ENCODE measurements at regions not wholly inside any gene's neighbourhood (a gene's known extent, or its start where the extent isn't known, plus 50 kb on each side); places are given as distances from the start of the nearest gene placed in this dataset.
A peak's percentile ranks its signal among the peaks of the same experiment; 100 is the strongest.

GRCh38 chr10:130816116-130816901, 495.2 kb downstream of the TCERG1L start:
- no peak for ATAC-seq
- no peak overlapping the region for H3K27ac Mint-ChIP-seq
- H3K27me3 Mint-ChIP-seq: peaks cover 5% of the 10 kb centered on the region
- H3K4me1 Mint-ChIP-seq: no peaks in the 10 kb centered on the region
- no peak overlapping the region for H3K4me3 Mint-ChIP-seq
- DNase-seq: no peak
- peaks cover 5 to 9% of the 10 kb centered on the region in 2 donors for H3K9me3 Mint-ChIP-seq

GRCh38 chr10:130817046-130817624, 494.4 kb downstream of the TCERG1L start:
- Mint-ChIP-seq H3K27ac (no peak overlapping the region), H3K4me1 (no peaks in the 10 kb centered on the region), H3K9me3 (peaks cover 5 to 9% of the 10 kb centered on the region in 2 donors), H3K27me3 (no peaks in the 10 kb centered on the region), H3K4me3 (no peak overlapping the region)
- DNase-seq (no peak), ATAC-seq (no peak)

GRCh38 chr10:130817674-130818073, 493.8 kb downstream of the TCERG1L start:
- no peak overlapping the region for H3K4me3 Mint-ChIP-seq
- no peak overlapping the region for H3K27ac Mint-ChIP-seq

GRCh38 chr10:130820880-130821482, 490.5 kb downstream of the TCERG1L start:
- DNase-seq (no peak), ATAC-seq (no peak)
- Mint-ChIP-seq H3K27me3 (no peaks in the 10 kb centered on the region), H3K4me3 (no peak overlapping the region), H3K27ac (no peak overlapping the region), H3K9me3 (peaks cover 15 to 22% of the 10 kb centered on the region in 2 donors), H3K4me1 (no peaks in the 10 kb centered on the region)

More at GRCh38 chr10:130817674-130818073, 493.8 kb downstream of the TCERG1L start:
- H3K27me3 Mint-ChIP-seq: no peaks in the 10 kb centered on the region
- ATAC-seq: no peak
- no peaks in the 10 kb centered on the region for H3K4me1 Mint-ChIP-seq
- peaks cover 5 to 9% of the 10 kb centered on the region in 2 donors for H3K9me3 Mint-ChIP-seq
- DNase-seq: no peak

GRCh38 chr10:130824230-130825014, 487.1 kb downstream of the TCERG1L start:
- ATAC-seq (no peak), DNase-seq (no peak)
- no peaks in the 10 kb centered on the region for H3K4me1 Mint-ChIP-seq
- H3K9me3 Mint-ChIP-seq: peaks cover 17 to 19% of the 10 kb centered on the region in 2 donors
- H3K27ac Mint-ChIP-seq: no peak overlapping the region
- H3K4me3 Mint-ChIP-seq: no peak overlapping the region
- H3K27me3 Mint-ChIP-seq: no peaks in the 10 kb centered on the region

GRCh38 chr10:130833596-130833995, 477.9 kb downstream of the TCERG1L start:
- ATAC-seq (no peak), DNase-seq (no peak)
- Mint-ChIP-seq H3K27me3 (peaks cover 3% of the 10 kb centered on the region), H3K4me3 (no peak overlapping the region), H3K9me3 (peaks cover 0 to 16% of the 10 kb centered on the region in 2 donors), H3K27ac (no peak overlapping the region), H3K4me1 (no peaks in the 10 kb centered on the region)

GRCh38 chr10:130834170-130834569, 477.4 kb downstream of the TCERG1L start:
- ATAC-seq: no peak

GRCh38 chr10:130834573-130834972, 476.9 kb downstream of the TCERG1L start:
- Mint-ChIP-seq H3K27me3 (peaks cover 12% of the 10 kb centered on the region), H3K4me1 (no peaks in the 10 kb centered on the region)

More at GRCh38 chr10:130834170-130834569, 477.4 kb downstream of the TCERG1L start:
- H3K4me3 Mint-ChIP-seq: no peak overlapping the region
- H3K27me3 Mint-ChIP-seq: peaks cover 8% of the 10 kb centered on the region
- H3K4me1 Mint-ChIP-seq: no peaks in the 10 kb centered on the region
- H3K9me3 Mint-ChIP-seq: peaks cover 0 to 16% of the 10 kb centered on the region in 2 donors
- no peak for DNase-seq
- H3K27ac Mint-ChIP-seq: no peak overlapping the region

GRCh38 chr10:130835068-130835467, 476.5 kb downstream of the TCERG1L start:
- peak; percentile 70 for ATAC-seq
- Mint-ChIP-seq H3K27me3 (peaks cover 13% of the 10 kb centered on the region), H3K27ac (no peak overlapping the region), H3K9me3 (peaks cover 0 to 16% of the 10 kb centered on the region in 2 donors), H3K4me1 (no peaks in the 10 kb centered on the region), H3K4me3 (no peak overlapping the region)
- DNase-seq: no peak

More at GRCh38 chr10:130834573-130834972, 476.9 kb downstream of the TCERG1L start:
- ATAC-seq (no peak), DNase-seq (no peak)
- H3K4me3 Mint-ChIP-seq: no peak overlapping the region
- no peak overlapping the region for H3K27ac Mint-ChIP-seq
- peaks cover 0 to 16% of the 10 kb centered on the region in 2 donors for H3K9me3 Mint-ChIP-seq

GRCh38 chr10:130836344-130836743, 475.2 kb downstream of the TCERG1L start:
- Mint-ChIP-seq H3K4me1 (no peaks in the 10 kb centered on the region), H3K9me3 (peaks cover 0 to 16% of the 10 kb centered on the region in 2 donors), H3K4me3 (no peak overlapping the region), H3K27ac (no peak overlapping the region), H3K27me3 (peaks cover 13% of the 10 kb centered on the region)
- DNase-seq: no peak
- ATAC-seq: no peak

- H3K4me3 Mint-ChIP-seq: no peak overlapping the region
Observed at GRCh38 chr10:130843051-130843653, 468.4 kb downstream of the TCERG1L start.

GRCh38 chr10:130844310-130844709, 467.2 kb downstream of the TCERG1L start:
- H3K4me3 Mint-ChIP-seq: no peak overlapping the region
- no peak overlapping the region for H3K27ac Mint-ChIP-seq
- DNase-seq (no peak), ATAC-seq (no peak)
- H3K9me3 Mint-ChIP-seq: no peaks in the 10 kb centered on the region
- H3K27me3 Mint-ChIP-seq: peaks cover 3% of the 10 kb centered on the region
- no peaks in the 10 kb centered on the region for H3K4me1 Mint-ChIP-seq

More at GRCh38 chr10:130843051-130843653, 468.4 kb downstream of the TCERG1L start:
- peaks cover 13% of the 10 kb centered on the region for H3K27me3 Mint-ChIP-seq
- H3K27ac Mint-ChIP-seq: no peak overlapping the region
- H3K4me1 Mint-ChIP-seq: no peaks in the 10 kb centered on the region
- ATAC-seq (no peak), DNase-seq (no peak)
- H3K9me3 Mint-ChIP-seq: no peaks in the 10 kb centered on the region

GRCh38 chr10:130847170-130847569, 464.4 kb downstream of the TCERG1L start:
- Mint-ChIP-seq H3K9me3 (peaks cover 4 to 15% of the 10 kb centered on the region in 2 donors), H3K4me1 (no peaks in the 10 kb centered on the region), H3K27me3 (no peaks in the 10 kb centered on the region), H3K27ac (no peak overlapping the region), H3K4me3 (no peak overlapping the region)
- no peak for ATAC-seq
- no peak for DNase-seq

- no peaks in the 10 kb centered on the region for H3K27me3 Mint-ChIP-seq
- ATAC-seq (no peak), DNase-seq (no peak)
- H3K4me1 Mint-ChIP-seq: no peaks in the 10 kb centered on the region
- H3K27ac Mint-ChIP-seq: no peak overlapping the region
- peaks cover 14 to 24% of the 10 kb centered on the region in 2 donors for H3K9me3 Mint-ChIP-seq
- no peak overlapping the region for H3K4me3 Mint-ChIP-seq
Observed at GRCh38 chr10:130848855-130849254, 462.7 kb downstream of the TCERG1L start.

- Mint-ChIP-seq H3K9me3 (peaks cover 19 to 36% of the 10 kb centered on the region in 2 donors), H3K27ac (peak overlapping the region in 1 of 2 donors; percentile 34), H3K4me1 (no peaks in the 10 kb centered on the region), H3K27me3 (peaks cover 10% of the 10 kb centered on the region), H3K4me3 (no peak overlapping the region)
- DNase-seq (no peak), ATAC-seq (no peak)
Observed at GRCh38 chr10:130854151-130854550, 457.4 kb downstream of the TCERG1L start.
